Muscle layer of colon (tissue), 2 donors: ENCODE measurements at regions not wholly inside any gene's neighbourhood (a gene's known extent, or its start where the extent isn't known, plus 50 kb on each side); places are given as distances from the start of the nearest gene placed in this dataset.

Experiments used
- H3K27ac ChIP-seq: one replicate; pipeline ENCODE4 v1.7.0; 2013; ENCODE audit warnings: low read depth, mild to moderate bottlenecking, low read length, moderate library complexity
- H3K27me3 ChIP-seq, 2 donors: one replicate each; pipeline ENCODE4 v1.7.0; 2013; ENCODE audit warnings: low read length in 2 of 2, mild to moderate bottlenecking in 2 of 2; ENCODE audit not compliant: insufficient read depth in 2 of 2, control insufficient read depth in 1 of 2
- H3K36me3 ChIP-seq: one replicate; pipeline ENCODE4 v1.7.0; 2013; ENCODE audit warnings: mild to moderate bottlenecking, low read length; ENCODE audit not compliant: insufficient read depth
- H3K4me1 ChIP-seq: one replicate; pipeline ENCODE4 v1.7.0; 2013; ENCODE audit warnings: mild to moderate bottlenecking, low read length; ENCODE audit not compliant: insufficient read depth
- H3K4me3 ChIP-seq, 2 donors: one replicate each; pipeline ENCODE4 v1.7.0; 2013; ENCODE audit warnings: low read length in 2 of 2, low read depth in 1 of 2, mild to moderate bottlenecking in 1 of 2, moderate library complexity in 1 of 2
- H3K9ac ChIP-seq: one replicate; pipeline ENCODE4 v1.7.0; 2013; ENCODE audit warnings: low read length
- H3K9me3 ChIP-seq: one replicate; pipeline ENCODE4 v1.7.0; 2013; ENCODE audit warnings: mild to moderate bottlenecking, low read length
- donor health status: abdominal sarcoma.
- donor health status: Adenocarcinoma of cecum.

DNA sequence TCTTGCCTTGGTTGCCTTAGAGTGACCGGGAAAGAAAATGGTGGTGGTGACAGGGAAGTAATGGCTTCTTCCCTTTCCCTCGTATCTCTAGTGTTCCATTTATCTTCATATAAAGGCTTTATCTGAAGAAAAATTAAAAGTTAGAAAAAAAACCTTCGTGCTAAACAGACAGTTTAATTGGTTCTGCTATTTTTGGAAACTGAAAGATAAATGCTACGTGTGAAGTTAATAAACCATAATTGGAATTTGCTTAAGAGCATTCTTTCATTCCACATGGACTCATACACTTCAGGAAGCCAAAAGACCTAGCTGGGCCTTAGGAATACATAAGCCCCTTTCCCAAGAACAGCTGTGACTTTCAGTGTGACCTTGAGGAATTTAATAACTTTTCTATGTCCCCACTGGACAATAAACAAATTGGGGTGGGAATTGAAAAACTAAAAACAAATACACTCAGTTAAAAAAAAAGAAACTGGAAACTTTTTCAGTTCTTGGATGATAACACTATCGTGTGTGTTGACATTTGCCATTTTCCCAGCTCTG, 818.8 kb upstream of the WWC1 start:
- Histone ChIP-seq H3K27ac (no peak overlapping the region), H3K4me3 (no peak overlapping the region), H3K4me1 (peaks cover 14% of the 10 kb centered on the region), H3K27me3 (no peaks in the 10 kb centered on the region), H3K9ac (no peak overlapping the region), H3K36me3 (no peaks in the 10 kb centered on the region), H3K9me3 (no peaks in the 10 kb centered on the region)

DNA sequence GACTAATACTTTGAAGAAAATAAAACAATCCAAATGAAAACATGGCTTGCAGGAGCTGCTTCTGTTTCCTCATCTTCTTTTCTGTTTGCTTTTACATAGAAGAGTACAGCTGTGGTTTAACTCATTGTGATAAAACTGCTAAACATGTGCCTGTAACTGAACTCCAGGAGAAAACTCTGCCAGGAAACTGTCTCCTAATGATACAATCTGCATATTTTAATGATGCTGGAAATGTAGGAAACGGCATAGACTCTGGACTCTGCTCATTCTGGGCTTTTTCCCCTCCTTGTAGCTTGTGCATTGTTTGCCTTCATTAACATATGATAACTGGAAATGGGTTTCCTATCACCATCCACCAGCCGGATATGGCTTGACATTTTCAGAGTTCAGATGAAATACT, 813.3 kb upstream of the WWC1 start:
- Histone ChIP-seq H3K4me3 (no peak overlapping the region), H3K36me3 (no peaks in the 10 kb centered on the region), H3K27ac (no peak overlapping the region), H3K9ac (no peak overlapping the region), H3K9me3 (no peaks in the 10 kb centered on the region), H3K4me1 (no peaks in the 10 kb centered on the region), H3K27me3 (no peaks in the 10 kb centered on the region)

DNA sequence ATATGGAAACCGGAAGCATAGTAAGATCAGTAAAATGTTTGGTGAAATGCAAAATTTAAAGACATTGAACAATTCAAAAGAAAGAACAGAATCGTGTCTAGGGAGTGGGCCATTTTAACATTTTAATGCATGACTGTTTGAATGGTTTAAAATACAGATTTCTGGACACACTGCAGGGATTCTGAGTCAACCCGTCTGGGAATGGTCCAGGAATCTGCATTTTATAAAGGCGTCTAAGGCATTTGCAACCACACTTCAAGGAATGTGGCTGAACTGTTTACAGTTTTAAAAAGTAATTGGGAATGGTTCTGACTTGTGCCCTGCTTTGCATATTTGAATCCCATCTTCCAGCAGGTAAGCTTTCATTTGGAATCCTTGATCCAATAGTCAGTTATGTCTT, 811.7 kb upstream of the WWC1 start:
- H3K36me3 ChIP-seq, result no peaks in the 10 kb centered on the region
- no peak overlapping the region for H3K9ac ChIP-seq
- no peak overlapping the region for H3K4me3 ChIP-seq
- H3K27ac ChIP-seq, result no peak overlapping the region
- H3K27me3 ChIP-seq, result no peaks in the 10 kb centered on the region
- H3K4me1 ChIP-seq, result no peaks in the 10 kb centered on the region
- H3K9me3 ChIP-seq, result no peaks in the 10 kb centered on the region

DNA sequence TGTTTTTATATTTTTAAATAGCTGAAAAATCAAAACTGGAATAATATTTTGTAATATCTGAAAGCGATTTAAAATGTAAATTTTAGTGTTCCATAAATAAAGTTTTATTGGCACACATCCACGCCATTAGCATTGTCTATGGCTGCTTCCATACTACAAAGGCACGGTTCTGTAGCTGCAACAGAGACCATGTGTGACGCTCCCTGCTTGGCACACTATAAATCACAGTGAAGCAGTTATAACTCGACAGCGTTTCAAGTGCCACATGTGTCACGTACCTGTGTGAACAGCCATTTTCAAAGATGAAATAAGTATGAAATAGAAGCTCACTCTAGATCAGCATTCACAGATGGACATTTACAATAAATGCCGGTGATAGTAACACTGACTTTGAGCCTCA, 810.1 kb upstream of the WWC1 start:
- Histone ChIP-seq H3K27ac (no peak overlapping the region), H3K4me1 (no peaks in the 10 kb centered on the region), H3K27me3 (no peaks in the 10 kb centered on the region), H3K9me3 (no peaks in the 10 kb centered on the region), H3K9ac (no peak overlapping the region), H3K36me3 (no peaks in the 10 kb centered on the region), H3K4me3 (no peak overlapping the region)

DNA sequence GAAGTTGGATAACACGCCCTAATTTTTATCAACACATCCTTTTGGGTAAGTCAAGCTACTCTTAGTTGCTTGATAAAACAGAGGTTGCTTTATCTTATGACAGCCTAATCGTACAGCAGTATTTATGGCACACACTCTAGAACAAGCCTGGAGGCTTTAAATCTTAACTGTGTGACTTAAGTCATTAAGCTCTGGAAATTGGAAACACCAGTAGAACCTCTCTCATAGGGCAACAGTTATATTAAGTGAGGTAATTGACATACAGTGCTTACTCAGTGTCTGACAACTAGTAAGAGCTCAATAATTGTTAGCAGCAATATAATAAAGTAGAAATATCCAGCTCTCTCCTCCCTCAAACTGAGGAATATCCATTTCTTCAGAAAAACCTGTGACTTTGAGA, 808.9 kb upstream of the WWC1 start:
- H3K4me3 ChIP-seq, result no peak overlapping the region
- no peaks in the 10 kb centered on the region for H3K9me3 ChIP-seq
- no peaks in the 10 kb centered on the region for H3K27me3 ChIP-seq
- H3K36me3 ChIP-seq, result no peaks in the 10 kb centered on the region
- H3K9ac ChIP-seq, result no peak overlapping the region
- H3K27ac ChIP-seq, result no peak overlapping the region
- H3K4me1 ChIP-seq, result no peaks in the 10 kb centered on the region

DNA sequence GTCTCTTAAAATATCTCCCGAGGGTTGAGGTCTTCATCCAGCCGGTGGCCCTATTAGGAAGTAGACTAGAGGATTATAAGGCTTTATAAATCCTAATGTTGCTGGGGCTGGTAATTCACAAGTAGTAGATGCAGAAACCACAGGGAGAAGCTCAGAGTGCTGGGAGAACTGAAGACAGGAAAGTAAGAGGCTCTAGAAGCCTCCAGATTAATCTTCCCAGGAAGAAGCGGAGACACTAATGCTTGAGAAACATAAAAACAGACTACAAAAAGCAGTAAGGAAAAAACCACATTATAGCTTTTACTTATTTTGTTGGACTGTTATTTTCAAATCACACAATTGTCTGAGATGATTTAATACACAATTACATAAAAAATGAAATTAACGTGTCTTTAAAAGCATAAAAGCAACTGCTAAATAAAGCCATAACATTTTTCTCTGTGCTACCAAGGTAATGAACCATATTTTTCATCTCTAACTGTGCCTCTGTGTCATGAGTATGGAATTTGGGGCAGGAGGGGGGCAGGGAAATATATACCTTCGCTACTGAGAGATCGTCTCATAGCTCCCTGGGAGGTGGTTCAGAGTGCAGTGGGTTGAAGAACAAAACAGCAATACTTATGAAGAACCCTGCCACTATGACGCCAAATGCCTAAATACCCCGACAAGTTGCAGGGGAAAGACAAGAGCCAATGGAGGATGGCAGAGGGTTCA, 806.2 kb upstream of the WWC1 start:
- Histone ChIP-seq H3K36me3 (no peaks in the 10 kb centered on the region), H3K9me3 (no peaks in the 10 kb centered on the region), H3K27ac (no peak overlapping the region), H3K4me3 (no peak overlapping the region), H3K9ac (no peak overlapping the region), H3K27me3 (no peaks in the 10 kb centered on the region), H3K4me1 (no peaks in the 10 kb centered on the region)

DNA sequence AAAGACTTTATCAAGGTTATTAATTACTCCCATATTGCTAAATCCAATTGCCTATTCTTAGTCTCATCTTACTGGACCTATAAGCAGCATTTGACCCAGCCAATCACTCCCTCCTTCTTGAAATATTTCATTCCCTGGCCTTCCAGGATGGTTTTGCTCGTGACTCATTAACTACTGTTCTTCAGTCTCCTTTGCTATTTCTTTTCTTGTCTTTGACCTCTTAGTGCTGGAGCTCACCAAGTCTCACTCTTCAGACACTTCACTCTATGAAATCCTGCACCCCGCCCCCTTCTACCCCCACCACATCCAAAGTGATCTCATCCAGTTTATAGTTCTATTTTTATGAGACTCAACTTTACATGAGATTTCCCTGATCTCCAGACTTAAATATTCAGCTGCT, 803.1 kb upstream of the WWC1 start:
- Histone ChIP-seq H3K4me3 (no peak overlapping the region), H3K27ac (no peak overlapping the region), H3K9ac (no peak overlapping the region), H3K4me1 (no peaks in the 10 kb centered on the region), H3K27me3 (no peaks in the 10 kb centered on the region), H3K36me3 (no peaks in the 10 kb centered on the region), H3K9me3 (no peaks in the 10 kb centered on the region)

DNA sequence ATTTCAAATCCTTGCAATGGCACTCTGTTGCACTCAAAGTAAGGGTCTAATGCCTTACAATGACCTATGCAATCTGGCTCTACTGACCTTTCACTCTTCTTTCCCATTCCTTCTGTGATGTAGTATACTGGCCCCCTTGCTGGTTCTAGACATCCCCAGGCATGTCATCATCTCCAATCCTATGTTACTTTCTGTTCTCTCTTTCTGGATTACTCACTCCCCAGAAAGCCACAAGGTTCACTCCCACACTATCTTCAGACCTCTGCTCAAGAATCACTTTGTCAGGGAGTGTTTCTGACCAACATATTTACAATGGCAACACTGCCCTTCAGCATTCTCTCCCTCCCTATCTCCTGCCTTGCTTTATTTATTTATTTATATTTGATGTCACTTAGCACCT, 802.2 kb upstream of the WWC1 start:
- no peaks in the 10 kb centered on the region for H3K9me3 ChIP-seq
- no peak overlapping the region for H3K27ac ChIP-seq
- H3K4me3 ChIP-seq, result no peak overlapping the region
- H3K27me3 ChIP-seq, result no peaks in the 10 kb centered on the region
- H3K9ac ChIP-seq, result no peak overlapping the region
- no peaks in the 10 kb centered on the region for H3K4me1 ChIP-seq
- H3K36me3 ChIP-seq, result no peaks in the 10 kb centered on the region

DNA sequence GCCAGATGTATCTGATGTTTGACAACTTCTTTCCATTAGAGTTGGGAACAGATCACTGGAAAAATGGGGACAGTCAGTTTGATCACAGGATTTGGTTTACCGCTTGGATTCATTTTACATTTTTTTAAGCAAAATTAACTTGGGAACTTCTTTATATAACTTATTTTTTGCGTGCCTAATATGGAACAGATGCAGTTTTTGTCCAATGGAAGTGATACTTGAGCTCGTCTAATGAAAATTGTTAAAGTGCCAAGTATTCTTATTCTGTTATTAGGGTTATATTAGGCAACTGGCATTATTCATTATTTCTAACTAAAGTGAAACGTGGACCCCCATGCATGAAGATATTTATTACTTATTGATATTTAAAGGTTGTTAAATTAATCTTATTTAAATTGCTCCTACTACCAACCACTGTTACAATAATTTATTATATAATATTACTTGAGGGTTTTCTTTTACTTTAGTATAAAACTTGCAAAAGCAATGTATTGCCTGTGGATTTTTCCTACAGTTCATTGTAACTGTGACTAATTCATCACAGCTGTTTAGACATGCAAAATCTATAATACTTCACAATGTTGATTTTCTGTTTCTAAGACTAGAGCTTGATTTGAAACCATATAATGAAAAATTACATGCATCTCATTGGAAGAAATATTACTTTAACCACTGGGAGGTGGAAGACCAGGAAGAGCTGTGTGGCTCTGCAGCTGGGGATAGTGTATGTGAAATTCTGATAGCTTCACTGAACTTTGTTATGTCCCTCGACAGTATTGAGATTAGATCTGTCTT, 787.3 kb upstream of the WWC1 start:
- Histone ChIP-seq H3K4me1 (no peaks in the 10 kb centered on the region), H3K36me3 (no peaks in the 10 kb centered on the region), H3K27ac (no peak overlapping the region), H3K4me3 (no peak overlapping the region), H3K9ac (no peak overlapping the region), H3K9me3 (no peaks in the 10 kb centered on the region), H3K27me3 (no peaks in the 10 kb centered on the region)

DNA sequence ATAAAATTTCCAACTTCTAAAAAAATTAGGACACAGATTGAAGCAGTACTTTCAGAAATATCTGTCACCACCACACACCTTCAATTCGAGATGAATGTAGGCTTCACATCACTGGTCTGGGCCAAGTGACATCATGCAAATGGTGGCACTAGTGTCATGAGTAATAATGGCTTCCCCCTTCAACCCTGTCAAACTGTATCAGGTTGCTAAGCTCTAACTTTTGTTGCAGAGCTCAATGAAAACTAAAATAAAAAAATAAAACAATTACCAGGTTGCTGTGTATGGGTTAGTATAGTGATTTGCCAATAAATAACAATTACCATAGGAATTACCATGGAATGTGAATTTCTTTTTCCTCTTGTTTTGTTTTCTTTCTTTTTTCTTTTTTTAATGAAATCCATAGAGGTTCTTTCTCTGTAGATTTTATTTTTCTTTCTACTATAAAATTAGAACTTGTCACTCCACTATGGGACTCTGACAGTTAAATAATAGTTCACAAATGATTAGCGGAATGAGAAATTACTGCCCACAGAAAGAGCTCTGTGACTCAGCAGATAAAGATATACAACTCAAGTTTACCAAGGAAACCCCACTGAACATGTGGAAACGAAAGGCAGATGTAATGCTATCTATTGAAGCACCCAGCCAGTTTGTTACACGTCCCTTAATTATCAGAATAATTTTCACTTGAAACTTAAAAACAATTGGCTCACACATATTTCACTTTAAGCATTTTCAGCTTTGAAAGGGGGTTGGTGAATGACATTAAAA, 783.8 kb upstream of the WWC1 start:
- Histone ChIP-seq H3K4me1 (no peaks in the 10 kb centered on the region), H3K9ac (no peak overlapping the region), H3K4me3 (no peak overlapping the region), H3K27me3 (no peaks in the 10 kb centered on the region), H3K27ac (no peak overlapping the region), H3K36me3 (no peaks in the 10 kb centered on the region), H3K9me3 (no peaks in the 10 kb centered on the region)

DNA sequence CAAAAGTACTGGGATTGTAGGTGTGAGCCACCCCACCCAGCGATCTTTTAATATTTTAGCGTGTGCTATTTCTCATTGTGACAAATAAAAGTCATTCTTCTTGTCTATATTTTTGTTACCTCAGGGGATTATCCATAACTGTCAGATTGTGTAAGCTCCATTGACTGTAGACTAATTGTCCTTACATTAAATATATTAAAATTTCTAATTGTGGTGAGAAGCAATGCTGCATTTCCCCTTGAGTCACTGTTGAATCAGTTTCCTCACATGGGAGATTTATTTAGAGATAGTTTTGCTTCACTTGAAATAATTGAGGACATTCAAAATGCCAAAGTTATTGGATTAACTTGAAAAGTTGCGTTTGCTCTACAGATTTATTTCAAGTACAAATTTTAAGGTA, 782.4 kb upstream of the WWC1 start:
- no peaks in the 10 kb centered on the region for H3K36me3 ChIP-seq
- H3K9me3 ChIP-seq, result no peaks in the 10 kb centered on the region
- H3K4me1 ChIP-seq, result no peaks in the 10 kb centered on the region
- H3K4me3 ChIP-seq, result no peak overlapping the region
- no peaks in the 10 kb centered on the region for H3K27me3 ChIP-seq
- H3K27ac ChIP-seq, result no peak overlapping the region
- no peak overlapping the region for H3K9ac ChIP-seq
